ENCODE measurements at regions not wholly inside any gene's neighbourhood (a gene's known extent, or its start where the extent isn't known, plus 50 kb on each side); places are given as distances from the start of the nearest gene placed in this dataset.

DNA sequence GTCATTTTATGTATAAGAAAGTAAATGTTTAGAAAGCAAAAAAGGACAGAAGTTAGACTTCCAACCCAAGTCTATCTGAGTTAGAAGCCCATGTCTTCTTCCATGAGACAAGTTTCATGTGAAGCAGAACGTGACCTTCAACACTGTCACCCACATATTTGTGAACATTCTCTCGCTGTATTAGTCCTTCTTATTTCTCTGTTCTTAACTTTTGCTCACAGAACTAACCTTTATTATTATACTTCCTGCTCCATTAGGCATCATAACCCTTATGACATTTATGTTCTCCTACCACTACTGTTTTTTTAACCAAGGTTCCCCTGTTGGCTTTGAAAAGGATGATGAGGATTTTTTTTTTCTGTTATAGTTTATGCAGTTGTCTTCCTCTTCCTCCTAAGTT lies 238.8 kb downstream of the ZNF608 start:
- Histone ChIP-seq H3K9me2 (no peaks in the 10 kb centered on the region), H3K4me1 (ENCODE audit: control insufficient read depth in 1 of 2, insufficient read depth in 2 of 2, low read depth in 1 of 2, low read length in 1 of 2) (no peaks in the 10 kb centered on the region; a peak in 1 of 4 replicates), H3K36me3 (replicated peaks in 1 of 2; ENCODE audit: control insufficient read depth in 1 of 2, insufficient read depth in 2 of 2, low read length in 1 of 2) (no peaks in the 10 kb centered on the region), H3K27me3 (ENCODE audit: insufficient read depth) (no peaks in the 10 kb centered on the region), H3K27ac (ENCODE audit: low read depth in 2 of 2, low read length in 1 of 2) (no peak overlapping the region), H3K4me3 (ENCODE audit: low read depth in 2 of 2, low read length in 1 of 2) (no peak overlapping the region), H3K9me3 (no peaks in the 10 kb centered on the region), H3K79me2 (ENCODE audit: insufficient read depth) (no peaks in the 10 kb centered on the region), H4K20me1 (ENCODE audit: insufficient read depth) (no peaks in the 10 kb centered on the region), H2AFZ (ENCODE audit: low read depth) (no peak overlapping the region), H3F3A (replicated peaks; ENCODE audit: insufficient read depth) (no peaks in the 10 kb centered on the region), H3K4me2 (no peak overlapping the region), H3K9ac (no peak overlapping the region)
- CTCF ChIA-PET = no interaction called here
- POLR2A ChIA-PET = no interaction called here
- no peak for TF ChIP-seq CHD2 (IDR thresholded peaks at IDR 0.05; ENCODE audit: low read length, partially characterized antibody)
- no peak for TF ChIP-seq EP300 (IDR thresholded peaks at IDR 0.05; ENCODE audit: borderline replicate concordance in 1 of 2, low read depth in 1 of 2, low read length in 1 of 2)
- no peak for TF ChIP-seq NRF1 (IDR thresholded peaks at IDR 0.05; ENCODE audit: low read depth, low read length)
- TF ChIP-seq, protein P1, sequence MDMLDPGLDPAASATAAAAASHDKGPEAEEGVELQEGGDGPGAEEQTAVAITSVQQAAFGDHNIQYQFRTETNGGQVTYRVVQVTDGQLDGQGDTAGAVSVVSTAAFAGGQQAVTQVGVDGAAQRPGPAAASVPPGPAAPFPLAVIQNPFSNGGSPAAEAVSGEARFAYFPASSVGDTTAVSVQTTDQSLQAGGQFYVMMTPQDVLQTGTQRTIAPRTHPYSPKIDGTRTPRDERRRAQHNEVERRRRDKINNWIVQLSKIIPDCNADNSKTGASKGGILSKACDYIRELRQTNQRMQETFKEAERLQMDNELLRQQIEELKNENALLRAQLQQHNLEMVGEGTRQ (IDR thresholded peaks at IDR 0.05; ENCODE audit: borderline replicate concordance, low read depth, low read length) = no peak
- TF ChIP-seq JUND (IDR thresholded peaks at IDR 0.05) = no peak
- TF ChIP-seq, protein P2, sequence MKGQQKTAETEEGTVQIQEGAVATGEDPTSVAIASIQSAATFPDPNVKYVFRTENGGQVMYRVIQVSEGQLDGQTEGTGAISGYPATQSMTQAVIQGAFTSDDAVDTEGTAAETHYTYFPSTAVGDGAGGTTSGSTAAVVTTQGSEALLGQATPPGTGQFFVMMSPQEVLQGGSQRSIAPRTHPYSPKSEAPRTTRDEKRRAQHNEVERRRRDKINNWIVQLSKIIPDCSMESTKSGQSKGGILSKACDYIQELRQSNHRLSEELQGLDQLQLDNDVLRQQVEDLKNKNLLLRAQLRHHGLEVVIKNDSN (IDR thresholded peaks at IDR 0.05; ENCODE audit: borderline replicate concordance, low read depth) = no peak
- TF ChIP-seq, protein P3, sequence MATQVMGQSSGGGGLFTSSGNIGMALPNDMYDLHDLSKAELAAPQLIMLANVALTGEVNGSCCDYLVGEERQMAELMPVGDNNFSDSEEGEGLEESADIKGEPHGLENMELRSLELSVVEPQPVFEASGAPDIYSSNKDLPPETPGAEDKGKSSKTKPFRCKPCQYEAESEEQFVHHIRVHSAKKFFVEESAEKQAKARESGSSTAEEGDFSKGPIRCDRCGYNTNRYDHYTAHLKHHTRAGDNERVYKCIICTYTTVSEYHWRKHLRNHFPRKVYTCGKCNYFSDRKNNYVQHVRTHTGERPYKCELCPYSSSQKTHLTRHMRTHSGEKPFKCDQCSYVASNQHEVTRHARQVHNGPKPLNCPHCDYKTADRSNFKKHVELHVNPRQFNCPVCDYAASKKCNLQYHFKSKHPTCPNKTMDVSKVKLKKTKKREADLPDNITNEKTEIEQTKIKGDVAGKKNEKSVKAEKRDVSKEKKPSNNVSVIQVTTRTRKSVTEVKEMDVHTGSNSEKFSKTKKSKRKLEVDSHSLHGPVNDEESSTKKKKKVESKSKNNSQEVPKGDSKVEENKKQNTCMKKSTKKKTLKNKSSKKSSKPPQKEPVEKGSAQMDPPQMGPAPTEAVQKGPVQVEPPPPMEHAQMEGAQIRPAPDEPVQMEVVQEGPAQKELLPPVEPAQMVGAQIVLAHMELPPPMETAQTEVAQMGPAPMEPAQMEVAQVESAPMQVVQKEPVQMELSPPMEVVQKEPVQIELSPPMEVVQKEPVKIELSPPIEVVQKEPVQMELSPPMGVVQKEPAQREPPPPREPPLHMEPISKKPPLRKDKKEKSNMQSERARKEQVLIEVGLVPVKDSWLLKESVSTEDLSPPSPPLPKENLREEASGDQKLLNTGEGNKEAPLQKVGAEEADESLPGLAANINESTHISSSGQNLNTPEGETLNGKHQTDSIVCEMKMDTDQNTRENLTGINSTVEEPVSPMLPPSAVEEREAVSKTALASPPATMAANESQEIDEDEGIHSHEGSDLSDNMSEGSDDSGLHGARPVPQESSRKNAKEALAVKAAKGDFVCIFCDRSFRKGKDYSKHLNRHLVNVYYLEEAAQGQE (IDR thresholded peaks at IDR 0.05; ENCODE audit: low read depth, low read length) = no peak
- no peak for TF ChIP-seq FOSL2 (IDR thresholded peaks at IDR 0.05; ENCODE audit: borderline replicate concordance, low read depth)
- TF ChIP-seq SIN3A (IDR thresholded peaks at IDR 0.05; ENCODE audit: borderline replicate concordance, low read depth, low read length) = no peak
- TF ChIP-seq MXI1 (IDR thresholded peaks at IDR 0.05; ENCODE audit: low read depth, low read length) = no peak
- TF ChIP-seq GABPA (IDR thresholded peaks at IDR 0.05; ENCODE audit: low read depth) = no peak
- no peak for TF ChIP-seq FOXJ3 (CRISPR knock-in tag; IDR thresholded peaks at IDR 0.05)
- TF ChIP-seq, protein P4, sequence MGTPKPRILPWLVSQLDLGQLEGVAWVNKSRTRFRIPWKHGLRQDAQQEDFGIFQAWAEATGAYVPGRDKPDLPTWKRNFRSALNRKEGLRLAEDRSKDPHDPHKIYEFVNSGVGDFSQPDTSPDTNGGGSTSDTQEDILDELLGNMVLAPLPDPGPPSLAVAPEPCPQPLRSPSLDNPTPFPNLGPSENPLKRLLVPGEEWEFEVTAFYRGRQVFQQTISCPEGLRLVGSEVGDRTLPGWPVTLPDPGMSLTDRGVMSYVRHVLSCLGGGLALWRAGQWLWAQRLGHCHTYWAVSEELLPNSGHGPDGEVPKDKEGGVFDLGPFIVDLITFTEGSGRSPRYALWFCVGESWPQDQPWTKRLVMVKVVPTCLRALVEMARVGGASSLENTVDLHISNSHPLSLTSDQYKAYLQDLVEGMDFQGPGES (IDR thresholded peaks at IDR 0.05; ENCODE audit: low read depth, low read length) = no peak
- TF ChIP-seq, protein P5, sequence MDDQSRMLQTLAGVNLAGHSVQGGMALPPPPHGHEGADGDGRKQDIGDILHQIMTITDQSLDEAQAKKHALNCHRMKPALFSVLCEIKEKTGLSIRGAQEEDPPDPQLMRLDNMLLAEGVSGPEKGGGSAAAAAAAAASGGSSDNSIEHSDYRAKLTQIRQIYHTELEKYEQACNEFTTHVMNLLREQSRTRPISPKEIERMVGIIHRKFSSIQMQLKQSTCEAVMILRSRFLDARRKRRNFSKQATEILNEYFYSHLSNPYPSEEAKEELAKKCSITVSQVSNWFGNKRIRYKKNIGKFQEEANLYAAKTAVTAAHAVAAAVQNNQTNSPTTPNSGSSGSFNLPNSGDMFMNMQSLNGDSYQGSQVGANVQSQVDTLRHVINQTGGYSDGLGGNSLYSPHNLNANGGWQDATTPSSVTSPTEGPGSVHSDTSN (IDR thresholded peaks at IDR 0.05) = no peak
- no peak for DNase-seq
- WGBS (ENCODE audit: low lambda C conversion rate) = 62% methylated on average over 2 of the region's 2 CpGs

All from SK-N-SH (cell line).